HG03060 (cell line): ENCODE measurements at regions not wholly inside any gene's neighbourhood (a gene's known extent, or its start where the extent isn't known, plus 50 kb on each side); places are given as distances from the start of the nearest gene placed in this dataset.

Experiments used
- ATAC-seq: cut with Tn5 transposase; IDR thresholded peaks from one replicate; pipeline ENCODE4 v1.9.1; 2021; ENCODE audit warnings: low read depth, moderate number of reproducible peaks; ENCODE audit not compliant: unreplicated experiment

- ATAC-seq: no peak
Measured at GRCh38 chr20:12414446-12415274, 497.0 kb downstream of the BTBD3 start.

- no peak for ATAC-seq
Measured at GRCh38 chr20:12416281-12416680, 498.6 kb downstream of the BTBD3 start.

- ATAC-seq: no peak
Measured at GRCh38 chr20:12433724-12434123, 516.0 kb downstream of the BTBD3 start.

- no peak for ATAC-seq
Measured at GRCh38 chr20:12434672-12435071, 517.0 kb downstream of the BTBD3 start.

GRCh38 chr20:12435268-12435667 is 517.6 kb downstream of the BTBD3 start:
- no peak for ATAC-seq

GRCh38 chr20:12453711-12454110 is 536.0 kb downstream of the BTBD3 start:
- ATAC-seq: no peak

GRCh38 chr20:12455148-12455547 is 537.5 kb downstream of the BTBD3 start:
- ATAC-seq: no peak

- ATAC-seq: no peak
Measured at GRCh38 chr20:12458241-12458640, 540.5 kb downstream of the BTBD3 start.

- ATAC-seq: no peak
Measured at GRCh38 chr20:12464036-12464435, 544.7 kb upstream of the SPTLC3 start.

GRCh38 chr20:12466915-12467314 is 541.9 kb upstream of the SPTLC3 start:
- ATAC-seq: no peak

- no peak for ATAC-seq
Measured at GRCh38 chr20:12467758-12468157, 541.0 kb upstream of the SPTLC3 start.

GRCh38 chr20:12482661-12483060 is 526.1 kb upstream of the SPTLC3 start:
- no peak for ATAC-seq

- ATAC-seq: no peak
Measured at GRCh38 chr20:12502443-12502842, 506.3 kb upstream of the SPTLC3 start.

- no peak for ATAC-seq
Measured at GRCh38 chr20:12504779-12505178, 504.0 kb upstream of the SPTLC3 start.

GRCh38 chr20:12511499-12511898 is 497.3 kb upstream of the SPTLC3 start:
- no peak for ATAC-seq

- no peak for ATAC-seq
Measured at GRCh38 chr20:12512755-12513154, 496.0 kb upstream of the SPTLC3 start.

GRCh38 chr20:12528104-12528503 is 480.7 kb upstream of the SPTLC3 start:
- no peak for ATAC-seq

GRCh38 chr20:12528591-12529041 is 480.2 kb upstream of the SPTLC3 start:
- ATAC-seq: no peak

GRCh38 chr20:12531626-12532025 is 477.1 kb upstream of the SPTLC3 start:
- ATAC-seq: no peak

GRCh38 chr20:12535316-12535715 is 473.5 kb upstream of the SPTLC3 start:
- ATAC-seq: no peak

- no peak for ATAC-seq
Measured at GRCh38 chr20:12535770-12536169, 473.0 kb upstream of the SPTLC3 start.

GRCh38 chr20:12554426-12554825 is 454.3 kb upstream of the SPTLC3 start:
- ATAC-seq: no peak
